NCI-H146 treated with DMSO at 0.1 percent for 48 hours (cell line): ENCODE measurements at regions not wholly inside any gene's neighbourhood (a gene's known extent, or its start where the extent isn't known, plus 50 kb on each side); places are given as distances from the start of the nearest gene placed in this dataset.

Experiments used
- DNase-seq: peaks from one replicate; lab custom pipeline; 2025; ENCODE audit not compliant: unreplicated experiment; lab: John Stamatoyannopoulos, UW

DNA sequence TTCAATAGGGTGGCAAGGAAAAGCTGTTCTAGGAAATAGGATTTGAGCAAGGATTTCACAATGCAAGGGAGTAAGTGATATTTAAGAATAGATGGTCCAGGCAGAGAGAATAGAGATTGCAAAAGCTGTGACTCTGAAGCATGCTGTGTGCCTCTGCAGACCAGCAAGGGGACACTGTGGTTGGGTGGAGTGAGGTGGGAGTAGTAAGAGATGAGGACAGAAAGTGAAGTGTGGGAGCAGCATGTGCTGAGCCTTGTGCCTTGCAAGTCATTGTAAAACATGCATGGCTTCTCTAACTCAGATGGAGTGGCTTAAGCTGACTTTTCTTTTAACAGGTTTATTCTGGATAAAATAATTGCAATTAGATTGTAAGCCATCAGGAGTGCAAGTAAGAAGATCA is 442.4 kb downstream of the CCSER2 start:
- no peak for DNase-seq

DNA sequence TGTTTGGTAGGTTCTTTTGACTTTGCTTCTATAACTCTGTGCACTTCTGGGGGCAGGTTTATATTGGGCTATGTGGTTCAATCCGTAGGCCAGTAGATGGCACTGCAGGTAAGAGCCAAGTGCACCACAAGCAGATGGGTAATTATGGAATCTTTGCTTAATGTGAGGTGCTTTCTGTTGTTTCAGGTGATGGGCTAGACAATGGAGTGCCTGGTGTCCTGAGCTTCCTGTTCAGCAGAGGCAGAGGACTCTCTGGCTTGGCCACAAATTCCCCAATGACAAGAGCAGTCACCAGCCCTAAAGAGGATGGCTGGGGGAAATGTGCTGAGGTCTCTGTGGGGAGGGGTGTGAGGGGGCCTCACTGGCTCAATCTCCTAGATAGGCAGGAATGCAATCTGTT is 455.0 kb downstream of the CCSER2 start:
- DNase-seq, result peak; percentile 74

DNA sequence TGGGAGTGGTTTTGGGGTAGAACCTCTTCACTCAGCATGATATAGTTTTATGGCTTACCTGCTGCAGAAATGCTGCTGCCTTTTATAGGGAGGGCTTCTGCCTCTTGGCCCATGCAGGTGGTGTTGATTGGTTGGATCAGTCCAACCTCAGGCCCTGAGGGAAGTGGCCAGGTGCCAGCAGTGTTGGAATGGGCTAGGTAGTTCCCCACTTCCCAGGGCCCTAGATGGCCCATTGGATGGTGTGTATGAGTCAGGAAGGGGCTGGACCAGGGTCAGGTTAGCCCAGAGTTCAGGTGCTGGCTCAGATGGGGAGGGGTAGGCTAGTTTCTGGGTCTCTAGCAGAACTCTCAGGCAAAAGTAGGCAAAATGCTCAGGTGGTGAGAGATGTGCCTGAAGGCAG is 455.5 kb downstream of the CCSER2 start:
- DNase-seq, result no peak

DNA sequence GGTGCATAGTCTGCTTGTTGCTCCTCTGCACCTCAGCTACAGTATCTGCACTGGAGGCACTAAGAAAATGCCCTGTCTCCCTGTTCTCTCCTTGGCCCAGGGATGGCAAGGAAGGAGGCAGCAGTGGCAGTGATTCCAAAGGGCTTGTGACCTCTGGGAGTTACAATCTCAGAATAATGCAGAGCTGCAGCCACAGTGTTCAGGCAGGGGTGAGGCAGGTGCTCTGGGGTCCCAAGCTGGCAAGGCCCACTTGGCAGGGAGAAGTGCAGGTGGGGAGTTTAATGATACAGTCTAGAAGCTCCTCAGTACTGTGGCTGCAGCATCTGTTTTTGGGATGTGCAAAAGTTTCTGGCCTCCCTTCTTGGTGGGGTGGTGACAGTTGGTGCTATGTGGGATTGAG is 456.4 kb downstream of the CCSER2 start:
- DNase-seq, result no peak

DNA sequence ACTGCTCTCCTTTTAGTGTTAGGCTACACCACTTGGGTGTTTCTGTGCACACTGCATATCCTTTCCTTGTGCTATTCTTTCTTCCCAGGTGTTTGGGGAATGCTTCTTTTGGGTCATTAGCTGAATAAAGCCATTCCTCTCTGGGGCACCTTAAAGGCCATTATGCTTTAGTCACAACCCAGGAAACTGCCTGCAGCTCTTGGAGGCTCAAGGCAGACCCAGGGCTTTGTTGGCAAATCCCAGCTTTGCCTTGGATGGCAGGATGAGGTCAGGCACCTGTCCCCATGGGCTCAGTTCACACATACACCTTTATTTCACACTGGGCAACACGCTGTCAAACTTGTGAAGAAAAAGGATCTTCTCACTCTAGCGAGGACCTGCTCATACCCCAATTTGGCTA is 460.6 kb downstream of the CCSER2 start:
- DNase-seq, result no peak

DNA sequence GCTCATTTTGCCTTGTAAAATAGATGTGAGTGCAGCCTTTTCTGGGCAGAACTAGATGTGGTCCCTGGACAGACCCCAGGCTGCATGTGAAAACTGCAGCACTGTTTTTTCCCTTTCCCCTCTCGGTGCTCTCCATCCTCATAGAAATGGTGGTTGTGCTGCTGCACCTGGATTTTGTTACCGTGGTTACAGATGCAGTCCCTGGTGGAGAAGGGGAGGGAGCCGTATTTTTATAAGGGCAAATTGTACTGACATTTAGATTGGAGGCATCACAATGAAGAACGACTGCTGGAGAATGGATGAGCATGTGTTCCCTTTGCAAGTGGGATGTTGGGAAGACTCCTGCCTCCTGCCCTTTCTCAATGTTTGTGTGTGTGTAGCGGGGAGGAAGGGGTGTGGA is 469.9 kb downstream of the CCSER2 start:
- DNase-seq, result peak; percentile 33

DNA sequence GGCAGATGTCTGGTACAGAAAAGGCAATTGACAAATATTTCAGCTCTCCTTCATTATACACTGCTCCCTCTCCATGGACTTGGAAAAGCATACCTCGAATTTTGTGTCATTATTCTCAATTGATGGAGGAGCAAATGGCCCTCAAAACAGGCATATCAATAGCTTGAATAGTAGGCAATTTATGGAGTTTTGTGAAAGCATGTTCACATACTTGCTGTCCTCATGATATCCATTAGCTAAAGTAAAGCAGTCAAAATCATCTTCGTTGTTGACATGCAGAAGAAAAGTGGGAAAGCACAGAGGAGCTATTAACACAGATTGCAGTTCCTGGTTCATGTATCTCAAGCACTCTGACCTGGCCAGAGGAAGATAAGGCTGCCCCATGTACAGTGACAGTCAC is 472.8 kb downstream of the CCSER2 start:
- no peak for DNase-seq

DNA sequence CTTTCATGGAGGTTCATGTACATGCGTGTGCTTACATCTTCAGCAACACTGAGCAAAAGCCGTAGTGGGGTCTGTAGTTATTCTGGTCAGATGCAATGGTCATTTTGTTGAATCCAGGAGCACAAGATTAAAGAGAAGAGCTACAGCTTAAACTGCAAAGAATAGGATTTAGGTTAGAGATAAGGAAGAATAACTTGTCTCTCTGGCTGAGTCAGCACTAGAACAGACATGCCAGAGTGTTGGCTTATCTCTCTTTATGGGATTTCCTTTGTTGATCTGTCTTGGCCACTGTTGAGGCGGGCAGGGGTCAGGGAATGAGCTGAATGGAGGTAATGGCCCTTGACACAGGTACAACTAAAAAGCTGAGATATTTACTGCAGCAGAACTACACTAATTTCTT is 473.5 kb downstream of the CCSER2 start:
- DNase-seq, result no peak

DNA sequence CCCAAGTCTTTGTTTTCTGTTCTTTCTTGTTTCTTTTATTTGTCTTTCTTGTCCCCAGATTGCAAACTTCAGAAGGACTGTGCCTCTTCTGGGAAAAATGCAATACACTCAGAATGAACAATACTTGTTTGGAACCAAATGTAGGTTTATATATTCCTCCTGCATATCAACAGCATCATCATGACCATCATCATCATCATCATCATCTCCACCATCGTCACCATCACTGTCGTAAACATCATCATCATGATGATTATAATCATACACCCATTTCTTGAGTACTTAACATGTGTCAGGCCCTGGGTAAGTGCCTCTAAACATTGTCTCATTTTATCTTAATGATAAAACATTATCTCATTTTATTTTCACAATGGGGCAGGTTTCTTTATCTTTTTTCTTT is 476.8 kb downstream of the CCSER2 start:
- no peak for DNase-seq

DNA sequence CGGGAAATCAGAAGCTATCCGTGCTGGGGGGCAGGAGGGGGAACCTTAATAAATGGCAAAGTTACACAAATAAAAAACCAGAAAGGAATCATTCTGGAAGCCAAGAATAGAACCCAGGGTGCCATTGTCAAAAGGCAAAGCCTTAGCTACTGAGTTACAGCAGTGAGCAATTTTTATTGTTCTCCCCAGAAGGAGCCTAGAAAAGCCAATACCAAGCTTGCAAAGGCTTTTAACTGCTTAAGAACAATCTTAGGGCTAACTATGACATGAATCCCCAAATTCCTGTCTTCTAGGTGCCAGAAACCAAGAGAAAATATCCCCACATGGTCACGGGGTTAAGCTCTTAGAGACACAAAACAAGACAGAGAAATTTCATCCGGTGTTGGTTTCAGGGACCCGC is 482.7 kb downstream of the CCSER2 start:
- DNase-seq, result no peak

DNA sequence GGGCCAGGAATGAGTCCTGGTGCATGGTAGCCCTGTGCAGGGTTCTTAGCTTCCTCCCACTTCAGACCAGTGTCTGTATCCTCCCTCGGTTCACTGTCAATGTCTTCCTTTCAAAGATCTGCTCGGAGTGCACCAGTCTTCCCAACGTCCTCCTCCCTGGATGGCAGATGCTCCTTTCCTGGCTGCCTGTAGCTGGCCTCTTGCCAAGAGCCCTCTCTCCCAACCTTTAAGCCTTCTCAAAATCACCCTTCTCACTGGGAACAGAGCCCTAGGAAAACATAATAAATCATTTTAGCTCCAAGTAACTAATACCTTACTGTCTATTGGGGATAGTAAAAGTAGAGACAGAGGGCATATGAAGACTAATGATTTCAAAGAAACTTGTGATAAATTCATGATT is 490.6 kb downstream of the CCSER2 start:
- no peak for DNase-seq

DNA sequence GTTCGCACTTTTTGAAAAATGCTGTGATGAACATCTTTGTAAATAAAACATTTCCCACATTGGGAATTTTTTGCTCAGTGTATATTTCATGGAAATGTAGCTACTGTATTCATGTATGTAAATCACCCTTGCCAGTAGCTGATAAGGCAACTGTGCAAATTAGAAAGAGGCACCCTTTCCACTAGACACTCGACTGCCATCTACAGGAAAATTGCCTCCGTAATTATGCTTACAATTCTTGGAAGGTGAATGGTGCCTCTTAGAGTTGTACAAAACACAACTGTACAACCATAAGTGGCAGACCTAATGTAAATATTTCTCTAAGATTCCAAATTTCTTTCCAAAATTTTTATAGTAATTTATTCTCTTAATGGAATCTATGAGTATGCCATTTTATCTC is 491.7 kb downstream of the CCSER2 start:
- DNase-seq, result peak; percentile 7

DNA sequence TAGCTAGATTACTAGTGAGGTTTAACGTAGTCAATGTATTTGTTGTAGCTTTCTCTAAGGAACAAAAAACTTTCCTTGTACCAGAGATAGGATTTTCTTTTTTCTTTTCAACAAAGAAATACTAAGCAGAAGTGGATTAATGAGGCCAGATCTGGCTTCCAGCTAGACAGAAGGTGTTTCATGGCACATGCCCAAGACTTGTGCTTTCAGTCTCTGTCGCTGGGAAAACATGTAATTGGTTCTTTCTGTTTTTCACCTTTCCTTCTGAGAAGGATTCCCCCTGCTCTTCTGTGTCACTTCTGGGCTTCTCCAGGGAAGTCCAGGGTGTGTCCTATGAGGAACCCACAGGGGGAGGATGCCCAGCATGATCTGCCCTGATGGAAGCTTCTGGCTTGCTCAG is 492.2 kb downstream of the CCSER2 start:
- no peak for DNase-seq

DNA sequence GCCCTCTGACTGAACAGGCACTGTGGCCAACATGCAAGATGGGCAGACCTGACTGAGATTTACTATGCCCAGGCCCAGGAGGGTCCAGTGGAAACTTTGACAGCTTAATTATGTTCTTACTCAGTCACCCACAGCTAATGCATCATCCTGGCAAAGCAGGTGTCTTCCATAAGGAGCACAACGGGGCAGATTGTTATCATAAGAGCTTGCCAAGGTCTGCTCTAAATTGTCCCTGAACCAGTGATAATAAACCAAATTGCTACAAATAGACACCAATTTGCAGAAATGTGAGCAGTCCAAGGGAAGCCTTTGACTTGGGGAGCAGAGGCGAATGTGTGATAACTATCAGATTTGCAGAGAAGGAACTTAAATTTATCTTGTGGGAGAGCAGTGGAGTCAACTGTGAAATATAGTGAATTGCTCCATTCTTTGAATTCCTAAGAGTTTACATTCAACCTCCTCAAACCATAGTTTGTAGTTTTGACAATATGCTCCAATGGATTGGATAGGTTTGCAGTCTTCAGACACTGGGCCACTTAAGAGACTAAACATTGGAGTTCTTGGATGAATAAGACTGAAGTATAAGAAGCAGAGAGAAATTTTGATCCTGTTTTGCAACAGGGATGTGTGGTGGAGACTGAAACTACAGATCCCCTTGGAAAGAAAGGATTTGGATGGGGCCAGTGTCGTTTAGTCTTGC is 494.7 kb downstream of the CCSER2 start:
- peak; percentile 4 for DNase-seq

DNA sequence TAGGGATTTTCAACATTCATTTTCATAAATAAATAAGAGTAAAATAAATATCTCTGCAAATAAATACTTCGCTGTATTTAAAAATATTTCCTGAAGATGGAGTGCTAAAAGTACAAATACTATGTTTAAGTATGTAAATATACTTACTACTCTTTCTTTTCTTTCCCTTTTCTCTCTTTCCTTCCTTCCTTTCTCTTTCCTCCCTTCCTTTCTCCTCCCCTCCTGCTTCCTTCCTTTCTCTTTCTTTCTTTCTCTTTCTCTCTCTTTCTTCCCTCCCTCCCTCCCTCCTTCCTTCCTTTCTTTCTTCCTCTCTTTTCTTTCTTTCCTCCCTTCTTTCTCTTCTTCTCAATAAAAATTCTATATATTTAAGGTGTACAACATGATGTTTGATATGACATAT is 496.1 kb downstream of the CCSER2 start:
- no peak for DNase-seq

DNA sequence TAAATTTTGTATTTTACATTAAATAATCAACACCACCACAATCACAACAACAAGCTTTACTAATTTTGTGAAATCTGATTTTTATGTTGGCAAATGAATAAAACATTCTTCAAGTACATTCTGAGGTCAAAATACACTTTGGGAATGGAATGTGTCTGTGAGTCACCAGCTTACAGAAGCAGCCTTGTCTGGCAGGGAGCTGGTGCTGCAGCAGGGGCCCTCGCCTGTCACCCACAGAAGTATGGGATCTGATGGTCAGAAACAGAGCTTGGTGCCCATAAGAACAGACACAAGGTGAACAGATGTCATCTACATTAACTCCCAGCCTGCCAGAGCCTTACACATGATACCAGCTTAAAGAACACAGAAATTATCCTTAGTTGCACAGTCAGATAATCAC is 496.9 kb downstream of the CCSER2 start:
- no peak for DNase-seq

DNA sequence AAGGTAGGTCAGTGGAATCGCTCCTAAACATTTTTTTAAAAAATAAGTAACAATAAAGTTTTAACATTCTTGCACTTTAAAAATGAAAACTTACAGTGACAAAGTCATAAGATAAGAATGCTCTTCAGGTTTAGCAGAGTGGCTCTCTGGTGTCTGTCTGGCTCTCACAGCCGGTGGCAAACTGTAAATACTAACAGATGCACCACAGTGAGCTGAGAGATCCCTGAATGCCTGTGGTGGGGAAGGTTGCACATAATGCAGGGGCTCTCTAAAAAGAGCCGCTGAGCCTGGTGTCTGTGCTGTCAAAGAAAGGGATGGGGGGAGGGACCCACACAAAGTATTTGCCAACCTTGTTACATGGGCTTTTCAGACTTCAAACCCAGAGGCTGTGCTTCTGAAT is 498.3 kb downstream of the CCSER2 start:
- DNase-seq, result no peak

DNA sequence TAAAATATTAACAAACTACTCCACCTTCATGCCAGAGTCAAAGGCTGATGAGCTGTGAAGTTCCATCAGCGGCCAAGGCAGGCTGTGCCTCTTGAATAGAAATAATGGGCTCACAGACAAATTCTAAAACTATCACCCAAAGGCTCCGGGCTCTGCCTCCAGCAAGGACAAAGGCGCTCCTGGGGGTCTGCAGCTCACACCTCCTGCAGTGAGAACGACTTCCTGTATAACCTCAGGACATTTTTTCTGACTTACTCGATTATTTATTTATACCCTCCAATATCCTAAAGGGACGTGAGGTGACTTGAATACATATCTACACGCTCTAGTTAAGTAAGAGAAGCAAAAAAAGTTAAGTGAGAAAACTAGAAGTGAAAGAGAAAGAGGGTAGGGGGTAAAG is 500.7 kb downstream of the CCSER2 start:
- DNase-seq, result peak; percentile 11

DNA sequence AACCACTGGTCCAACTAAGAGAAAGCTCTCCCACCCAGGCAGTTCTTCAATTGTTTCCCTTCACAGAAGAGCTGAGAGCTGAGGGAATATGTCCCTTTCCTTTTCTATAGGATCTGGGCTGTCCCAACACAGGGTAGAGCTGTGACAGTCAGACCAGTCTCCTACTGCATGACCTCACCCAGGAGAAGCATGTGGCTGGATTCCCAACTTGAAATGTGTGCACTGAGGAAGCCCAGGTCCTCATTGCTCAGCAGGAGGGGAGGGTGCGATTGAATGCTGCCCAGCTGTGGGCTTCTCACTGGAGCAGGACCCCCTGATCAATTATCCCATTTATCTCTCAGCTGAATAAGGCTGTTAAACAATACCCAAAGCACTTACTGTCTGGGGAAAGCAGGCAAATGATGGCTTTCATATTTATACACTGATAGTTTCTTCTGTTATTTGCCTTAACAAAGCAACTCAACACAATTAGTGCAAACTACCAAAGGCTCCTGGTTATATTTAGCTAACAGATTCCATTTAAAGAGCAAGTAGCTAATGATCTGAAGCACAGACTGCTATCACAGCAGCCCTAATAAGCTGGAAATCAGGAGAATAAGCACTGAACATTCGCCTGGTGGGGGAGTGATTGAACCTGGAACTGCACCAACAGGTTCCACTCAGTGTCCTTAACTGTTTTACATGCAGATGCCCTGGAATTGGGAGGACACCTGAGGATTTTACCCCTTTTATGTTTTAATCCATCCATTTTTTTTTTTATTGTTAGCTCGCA is 508.8 kb downstream of the CCSER2 start:
- peak; percentile 82 for DNase-seq

DNA sequence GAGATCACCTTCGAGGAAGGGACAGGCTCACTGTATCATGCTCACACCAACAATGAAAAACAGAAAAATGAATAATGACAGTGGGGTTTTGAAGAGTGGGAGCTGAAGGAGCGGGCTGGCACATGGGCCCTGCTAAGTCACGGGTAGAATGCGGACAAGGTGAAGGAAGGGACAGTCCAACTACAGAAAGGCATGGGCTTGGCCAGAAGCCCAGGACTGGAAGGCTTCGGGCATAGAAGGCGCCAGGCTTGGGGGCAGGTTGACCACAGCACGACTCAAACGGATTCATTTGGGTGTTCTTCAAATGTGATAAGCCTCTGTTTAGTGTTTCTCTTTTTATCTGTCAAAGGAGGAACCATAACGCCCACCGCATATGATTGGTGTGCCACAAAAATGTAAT is 509.5 kb downstream of the CCSER2 start:
- DNase-seq, result no peak

DNA sequence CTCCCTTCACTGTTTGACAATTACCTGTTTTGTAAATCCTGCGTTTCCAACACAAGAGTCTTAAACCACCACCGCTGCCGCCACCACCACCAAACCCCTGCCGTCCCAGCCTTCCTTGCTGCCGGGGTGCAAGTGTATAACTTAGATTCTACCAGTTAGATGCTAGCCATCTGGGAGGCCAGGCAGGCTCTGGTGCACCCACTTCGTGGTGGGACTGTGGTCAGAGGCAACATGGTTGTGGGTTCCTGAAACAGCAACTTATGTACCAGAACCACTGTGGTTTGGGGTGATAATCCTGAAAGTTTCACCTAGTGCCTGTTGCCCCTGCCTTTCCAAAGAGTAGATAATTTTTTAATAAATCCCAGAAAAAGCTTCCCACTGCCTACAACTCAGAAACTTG is 510.5 kb downstream of the CCSER2 start:
- DNase-seq, result no peak

DNA sequence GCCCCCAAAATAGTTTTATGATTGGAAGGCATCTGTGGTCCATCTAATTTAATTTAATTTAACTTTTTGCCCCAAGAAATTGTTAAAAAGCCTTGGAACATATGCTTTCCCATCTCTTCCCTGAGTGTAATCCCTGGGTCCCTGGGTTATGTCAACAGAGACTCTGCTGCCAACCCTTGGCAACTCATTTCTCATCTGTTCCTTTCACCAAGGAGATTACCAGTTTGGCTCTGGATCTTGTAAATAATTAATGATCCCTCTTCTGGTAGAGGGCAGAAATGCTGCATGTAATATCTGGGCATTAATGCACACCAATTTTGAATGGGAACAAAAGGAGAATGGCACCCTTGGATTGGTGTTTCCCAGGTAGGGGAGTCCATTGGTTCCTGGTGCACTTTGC is 514.2 kb downstream of the CCSER2 start:
- DNase-seq, result no peak

DNA sequence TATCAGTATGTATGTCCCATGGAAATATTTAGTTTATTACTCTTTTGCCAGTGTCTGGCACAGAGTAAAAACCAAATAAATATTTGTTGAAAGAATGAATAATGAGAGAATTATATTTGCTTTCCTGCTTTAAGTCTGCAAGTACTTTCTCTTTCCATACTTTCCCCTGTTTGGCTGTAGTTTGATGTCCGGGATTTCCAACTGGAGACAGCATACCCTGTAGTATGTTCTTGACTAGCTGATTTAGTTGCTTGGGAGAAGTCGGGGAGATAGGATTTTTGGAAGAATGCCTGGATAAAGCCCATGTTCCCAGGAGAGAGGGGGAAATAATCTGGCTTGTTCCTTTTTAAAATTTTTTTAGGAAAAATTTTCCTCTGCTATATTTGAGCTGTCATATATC is 516.1 kb downstream of the CCSER2 start:
- no peak for DNase-seq
